ENCODE measurements at regions not wholly inside any gene's neighbourhood (a gene's known extent, or its start where the extent isn't known, plus 50 kb on each side); places are given as distances from the start of the nearest gene placed in this dataset.

DNA sequence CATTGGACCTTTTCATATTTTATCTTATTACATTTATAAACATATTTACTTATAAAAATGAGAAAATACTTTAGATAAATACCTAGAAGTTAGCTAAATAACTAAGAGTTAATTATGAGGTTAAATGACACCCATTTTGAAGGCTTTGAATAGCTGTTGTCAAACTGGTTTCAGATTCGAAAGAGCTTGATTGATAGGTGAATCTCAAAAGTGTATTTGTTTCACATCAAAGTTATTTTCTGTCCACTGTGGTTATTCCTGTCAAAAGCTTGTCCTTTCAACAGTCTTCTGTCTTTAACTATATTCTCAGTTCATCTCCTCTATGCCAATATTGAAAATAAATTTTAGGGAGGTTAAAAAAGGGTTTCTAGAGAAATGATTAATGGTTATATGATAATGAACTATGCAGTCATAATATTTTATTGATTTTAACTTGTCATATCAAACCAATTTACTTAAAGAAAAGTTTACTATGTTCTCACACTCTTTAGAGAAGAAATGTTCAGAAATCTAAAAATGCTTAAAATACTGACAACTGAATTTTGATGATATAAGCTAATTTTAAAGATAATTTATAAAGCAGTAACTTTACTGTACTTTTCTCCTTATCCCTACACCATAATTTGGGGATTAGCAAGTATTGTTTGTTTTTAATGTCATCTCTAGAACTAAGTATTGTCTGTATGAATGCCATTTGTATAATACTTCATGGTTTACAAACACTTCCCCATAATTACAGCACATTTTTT lies 72.0 kb upstream of the FOXP2 start:
- TF ChIP-seq POLR2A (IDR thresholded peaks at IDR 0.05; ENCODE audit: low read depth, low read length): no peak
- TF ChIP-seq POLR2AphosphoS5 (IDR thresholded peaks at IDR 0.05; ENCODE audit: low read depth, low read length): no peak
- no peak for TF ChIP-seq TAF1 (IDR thresholded peaks at IDR 0.05; ENCODE audit: borderline replicate concordance, low read depth, low read length)
